Liver (tissue), 8 donors: ENCODE measurements at regions not wholly inside any gene's neighbourhood (a gene's known extent, or its start where the extent isn't known, plus 50 kb on each side); places are given as distances from the start of the nearest gene placed in this dataset.

Experiments used
- DNase-seq: peaks from one replicate; pipeline ENCODE4 v3.0.0-alpha.2; 2017; ENCODE audit warnings: low spot score
- H3K27ac ChIP-seq, 2 donors: one replicate each; pipeline ENCODE4 v1.7.0; 2013; ENCODE audit warnings: inconsistent platforms in 2 of 2, low read length in 2 of 2, control low read depth in 1 of 2, low read depth in 1 of 2, mild to moderate bottlenecking in 1 of 2
- H3K27me3 ChIP-seq, 4 donors: one replicate each; pipeline versions ENCODE4 v1.6.1 to v1.7.0; 2013; ENCODE audit warnings: low read length in 3 of 4, inconsistent platforms in 1 of 4, mild to moderate bottlenecking in 1 of 4, moderate library complexity in 1 of 4; ENCODE audit not compliant: control insufficient read depth in 4 of 4, insufficient read depth in 4 of 4
- H3K36me3 ChIP-seq, 4 donors: one replicate each; pipeline versions ENCODE4 v1.6.1 to v1.7.0; 2013; ENCODE audit warnings: low read length in 3 of 4, mild to moderate bottlenecking in 3 of 4, low read depth in 1 of 4, moderate library complexity in 1 of 4; ENCODE audit not compliant: control insufficient read depth in 4 of 4, insufficient read depth in 3 of 4
- H3K4me1 ChIP-seq, 4 donors: one replicate each; pipeline versions ENCODE4 v1.6.1 to v1.7.0; 2013; ENCODE audit warnings: low read length in 3 of 4, mild to moderate bottlenecking in 3 of 4, moderate library complexity in 1 of 4; ENCODE audit not compliant: control insufficient read depth in 4 of 4, insufficient read depth in 4 of 4
- H3K4me3 ChIP-seq, 3 donors: one replicate each; pipeline versions ENCODE4 v1.6.1 to v1.7.0; 2013; ENCODE audit warnings: low read length in 3 of 3, control low read depth in 1 of 3, low read depth in 1 of 3, mild to moderate bottlenecking in 1 of 3
- H3K9ac ChIP-seq, 2 donors: one replicate each; pipeline ENCODE4 v1.7.0; 2013; ENCODE audit warnings: low read length in 2 of 2, mild to moderate bottlenecking in 2 of 2, moderate library complexity in 2 of 2, control low read depth in 1 of 2, low read depth in 1 of 2
- H3K9me3 ChIP-seq, 4 donors: one replicate each; pipeline versions ENCODE4 v1.6.1 to v1.7.0; 2013; ENCODE audit warnings: low read length in 3 of 4; ENCODE audit not compliant: control insufficient read depth in 4 of 4
- CTCF ChIP-seq: fragments of 150-350 bp; IDR thresholded peaks from 2 replicates; pipeline ENCODE4 v1.5.1; 2017; ENCODE audit warnings: improper control_type of control experiment, low read depth, low read length; ENCODE audit not compliant: missing input control
- EGR1 ChIP-seq, 2 donors: IDR thresholded peaks; 2 replicates each; pipeline ENCODE4 v1.6.1; 2016 to 2018; ENCODE audit warnings: antibody characterized with exemption in 2 of 2, low read depth in 2 of 2
- FOXA1 ChIP-seq: IDR thresholded peaks from 2 replicates; pipeline ENCODE4 v1.6.1; 2016; ENCODE audit warnings: antibody characterized with exemption
- FOXA2 ChIP-seq: IDR thresholded peaks from 2 replicates; pipeline ENCODE4 v1.6.1; 2016; ENCODE audit warnings: antibody characterized with exemption
- GABPA ChIP-seq, 2 donors: IDR thresholded peaks in 1 of 2; conservative IDR thresholded peaks in 1 of 2; 2 replicates each; pipeline ENCODE4 v1.6.1; 2016; ENCODE audit warnings: antibody characterized with exemption in 2 of 2, mild to moderate bottlenecking in 1 of 2, moderate library complexity in 1 of 2
- HNF4A ChIP-seq, 2 donors: conservative IDR thresholded peaks; 2 replicates each; pipeline ENCODE4 v1.6.1; 2016; ENCODE audit warnings: antibody characterized with exemption in 2 of 2, mild to moderate bottlenecking in 2 of 2
- HNF4G ChIP-seq: IDR thresholded peaks from 2 replicates; pipeline ENCODE4 v1.6.1; 2016; ENCODE audit warnings: antibody characterized with exemption
- JUND ChIP-seq, 2 donors: IDR thresholded peaks; 2 replicates each; pipeline ENCODE4 v1.6.1; 2016; ENCODE audit warnings: antibody characterized with exemption in 2 of 2
- MAX ChIP-seq: IDR thresholded peaks from 2 replicates; pipeline ENCODE4 v1.6.1; 2016; ENCODE audit warnings: antibody characterized with exemption
- NR2F2 ChIP-seq: IDR thresholded peaks from 2 replicates; pipeline ENCODE4 v1.6.1; 2016; ENCODE audit warnings: antibody characterized with exemption
- RAD21 ChIP-seq, 2 donors: IDR thresholded peaks; 2 replicates each; pipeline ENCODE4 v1.6.1; 2016; ENCODE audit warnings: antibody characterized with exemption in 2 of 2, mild to moderate bottlenecking in 2 of 2
- REST ChIP-seq: IDR thresholded peaks from 2 replicates; pipeline ENCODE4 v1.6.1; 2016; ENCODE audit warnings: antibody characterized with exemption, mild to moderate bottlenecking
- RXRA ChIP-seq, 2 donors: IDR thresholded peaks; 2 replicates each; pipeline ENCODE4 v1.6.1; 2017 to 2018; ENCODE audit warnings: antibody characterized with exemption in 2 of 2, mild to moderate bottlenecking in 1 of 2
- SP1 ChIP-seq: IDR thresholded peaks from 2 replicates; pipeline ENCODE4 v1.6.1; 2018; ENCODE audit warnings: antibody characterized with exemption, mild to moderate bottlenecking
- TAF1 ChIP-seq: conservative IDR thresholded peaks from 2 replicates; pipeline ENCODE4 v1.6.1; 2016; ENCODE audit warnings: antibody characterized with exemption, mild to moderate bottlenecking
- YY1 ChIP-seq: IDR thresholded peaks from 2 replicates; pipeline ENCODE4 v1.6.1; 2016; ENCODE audit warnings: antibody characterized with exemption, mild to moderate bottlenecking
- ZBTB33 ChIP-seq: IDR thresholded peaks from 2 replicates; pipeline ENCODE4 v1.6.1; 2016; ENCODE audit warnings: antibody characterized with exemption
- WGBS: extraction: QIAGEN DNeasy Blood & Tissue Kit; methylation state at CpG from one replicate; pipeline ENCODE4 v1.1.7; 2013; 5-methylcytosine and 5-hydroxymethylcytosine counted together
- TF ChIP-seq, protein P1 (sequence below): IDR thresholded peaks from 2 replicates; pipeline ENCODE4 v1.6.1; 2016; ENCODE audit warnings: antibody characterized with exemption
- donor health status: healthy.
- donor health status: healthy.
- donor health status: healthy.
- donor health status: healthy.
- donor health status: healthy.

DNA sequence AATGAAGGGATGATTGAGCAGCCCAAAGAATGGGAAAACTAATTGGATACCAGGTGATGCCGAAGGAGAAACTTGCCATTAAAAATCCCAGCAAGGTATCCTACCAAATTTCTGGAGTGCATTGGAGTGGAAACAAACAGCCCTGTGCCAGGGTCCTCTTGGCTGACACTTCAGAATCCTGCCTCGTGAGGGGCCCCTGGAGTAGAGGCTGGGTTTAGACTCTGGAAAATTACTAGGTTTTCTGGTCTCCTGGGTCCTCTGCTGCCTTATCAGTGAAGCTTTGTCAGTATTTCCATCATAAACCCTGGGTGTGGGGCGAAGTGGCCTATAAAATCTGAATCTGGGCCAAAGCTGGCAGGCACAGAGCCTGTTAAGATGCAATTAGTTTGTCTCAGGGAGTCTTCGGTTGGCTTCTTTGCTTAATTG, 289.2 kb upstream of the USP24 start:
- Histone ChIP-seq H3K9ac (no peak overlapping the region), H3K27ac (no peak overlapping the region), H3K9me3 (no peaks in the 10 kb centered on the region), H3K4me3 (no peak overlapping the region), H3K4me1 (no peaks in the 10 kb centered on the region), H3K36me3 (no peaks in the 10 kb centered on the region), H3K27me3 (peaks cover 0 to 8% (median 0%) of the 10 kb centered on the region in 4 donors)
- no peak for DNase-seq
- 76% methylated on average over 4 of the region's 4 CpGs for WGBS
- TF ChIP-seq RAD21 (IDR thresholded peaks at IDR 0.05) (no peak), ZBTB33 (no peak), JUND (IDR thresholded peaks at IDR 0.05) (no peak), REST (no peak), MAX (no peak), GABPA (IDR thresholded peaks at IDR 0.05 in 1 of 2, conservative IDR thresholded peaks at IDR 0.05 in 1 of 2) (no peak), SP1 (no peak), NR2F2 (no peak), FOXA1 (no peak), HNF4A (conservative IDR thresholded peaks at IDR 0.05) (no peak), HNF4G (no peak), YY1 (no peak), TAF1 (no peak), EGR1 (IDR thresholded peaks at IDR 0.05; ENCODE audit: low read depth in 2 of 2) (no peak), CTCF (no peak), FOXA2 (no peak), RXRA (IDR thresholded peaks at IDR 0.05) (no peak)
- TF ChIP-seq, protein P1, sequence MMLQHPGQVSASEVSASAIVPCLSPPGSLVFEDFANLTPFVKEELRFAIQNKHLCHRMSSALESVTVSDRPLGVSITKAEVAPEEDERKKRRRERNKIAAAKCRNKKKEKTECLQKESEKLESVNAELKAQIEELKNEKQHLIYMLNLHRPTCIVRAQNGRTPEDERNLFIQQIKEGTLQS, result no peak
